ENCODE measurements at regions not wholly inside any gene's neighbourhood (a gene's known extent, or its start where the extent isn't known, plus 50 kb on each side); places are given as distances from the start of the nearest gene placed in this dataset.

DNA sequence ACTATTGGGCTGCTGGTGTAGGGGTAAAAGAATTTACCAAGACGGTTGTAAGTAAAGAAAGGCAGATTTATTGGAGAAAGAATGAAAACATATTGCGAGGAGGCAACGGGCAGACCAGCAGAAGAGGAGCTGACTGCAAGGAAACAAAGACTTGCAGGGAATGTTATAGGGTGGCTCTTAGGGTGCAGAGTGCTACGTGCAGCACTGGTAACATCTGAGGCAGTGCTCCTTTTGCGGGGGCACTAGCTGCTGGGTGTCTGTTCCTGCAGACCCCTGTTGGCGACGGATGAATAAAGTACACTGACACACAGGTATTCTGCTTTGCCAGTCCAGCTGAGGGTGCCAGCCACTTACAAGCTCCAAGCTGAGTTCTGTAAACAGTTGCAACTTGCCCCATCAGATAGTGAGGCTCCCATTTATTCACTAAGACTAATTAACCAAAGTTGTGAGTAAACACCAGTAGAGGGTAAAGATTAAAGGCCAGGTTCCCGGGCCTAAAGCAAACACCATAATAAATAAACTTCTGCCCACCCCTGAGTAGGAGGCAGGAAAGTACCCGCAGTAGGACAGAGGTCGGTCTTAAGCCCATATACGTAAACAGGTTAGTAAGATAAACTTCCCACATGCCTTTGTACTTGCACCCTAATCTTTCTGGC lies 140.2 kb upstream of the KCNK1 start:
- peaks cover 57% of the 10 kb centered on the region for H3K4me1 ChIP-seq (ENCODE audit: control insufficient read depth, insufficient read depth, low read length)
- no peaks in the 10 kb centered on the region for H3K36me3 ChIP-seq (ENCODE audit: control insufficient read depth, insufficient read depth, low read length)
- H3K27ac ChIP-seq (ENCODE audit: low read depth, low read length), result peak overlapping the region; percentile 95; the same call in 1 of the 2 replicates
- no peaks in the 10 kb centered on the region for H3K27me3 ChIP-seq (ENCODE audit: control insufficient read depth, insufficient read depth, low read length)
- H3K9ac ChIP-seq (ENCODE audit: low read length), result peak overlapping the region; percentile 95
- no peak overlapping the region for H3K4me3 ChIP-seq (ENCODE audit: low read depth, low read length)
- peaks cover 12% of the 10 kb centered on the region for H3K9me3 ChIP-seq (ENCODE audit: control insufficient read depth, insufficient read depth, low read depth, low read length)

GRCh38 chr1:233477359-233477758 lies 136.5 kb upstream of the KCNK1 start:
- Histone ChIP-seq H3K9ac (ENCODE audit: low read length) (no peak overlapping the region), H3K9me3 (ENCODE audit: control insufficient read depth, insufficient read depth, low read depth, low read length) (peaks cover 12% of the 10 kb centered on the region), H3K4me3 (ENCODE audit: low read depth, low read length) (no peak overlapping the region), H3K27ac (ENCODE audit: low read depth, low read length) (no peak overlapping the region), H3K36me3 (ENCODE audit: control insufficient read depth, insufficient read depth, low read length) (no peaks in the 10 kb centered on the region), H3K27me3 (ENCODE audit: control insufficient read depth, insufficient read depth, low read length) (no peaks in the 10 kb centered on the region), H3K4me1 (ENCODE audit: control insufficient read depth, insufficient read depth, low read length) (peaks cover 28% of the 10 kb centered on the region)

DNA sequence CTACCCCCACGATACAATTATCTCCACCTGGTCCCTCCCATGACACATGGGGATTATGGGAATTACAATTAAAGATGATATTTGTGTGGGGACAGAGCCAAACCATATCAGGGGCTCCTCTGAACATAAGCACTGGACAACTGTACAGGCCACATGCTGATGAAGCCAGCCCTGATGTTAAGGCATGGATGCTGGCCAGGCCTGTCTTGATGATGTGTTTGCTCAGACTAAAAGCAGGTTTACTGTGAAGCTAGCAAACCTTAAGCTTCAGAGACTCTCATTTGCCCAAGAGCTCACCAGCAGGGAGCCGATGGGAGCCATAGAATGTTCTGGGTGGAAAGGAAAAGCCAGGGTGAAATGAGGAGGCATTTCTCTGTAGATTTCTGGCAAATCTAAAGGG lies 135.3 kb upstream of the KCNK1 start:
- H3K4me1 ChIP-seq (ENCODE audit: control insufficient read depth, insufficient read depth, low read length), result peaks cover 17% of the 10 kb centered on the region
- H3K9me3 ChIP-seq (ENCODE audit: control insufficient read depth, insufficient read depth, low read depth, low read length), result peaks cover 11% of the 10 kb centered on the region
- no peaks in the 10 kb centered on the region for H3K27me3 ChIP-seq (ENCODE audit: control insufficient read depth, insufficient read depth, low read length)
- no peak overlapping the region for H3K27ac ChIP-seq (ENCODE audit: low read depth, low read length)
- H3K36me3 ChIP-seq (ENCODE audit: control insufficient read depth, insufficient read depth, low read length), result no peaks in the 10 kb centered on the region
- no peak overlapping the region for H3K9ac ChIP-seq (ENCODE audit: low read length)
- no peak overlapping the region for H3K4me3 ChIP-seq (ENCODE audit: low read depth, low read length)

GRCh38 chr1:233479110-233479890 lies 134.6 kb upstream of the KCNK1 start:
- no peak overlapping the region for H3K9ac ChIP-seq (ENCODE audit: low read length)

GRCh38 chr1:233480198-233480597 lies 133.7 kb upstream of the KCNK1 start:
- Histone ChIP-seq H3K9me3 (ENCODE audit: control insufficient read depth, insufficient read depth, low read depth, low read length) (peaks cover 15% of the 10 kb centered on the region), H3K27ac (ENCODE audit: low read depth, low read length) (no peak overlapping the region), H3K9ac (ENCODE audit: low read length) (no peak overlapping the region), H3K36me3 (ENCODE audit: control insufficient read depth, insufficient read depth, low read length) (no peaks in the 10 kb centered on the region), H3K4me3 (ENCODE audit: low read depth, low read length) (no peak overlapping the region), H3K27me3 (ENCODE audit: control insufficient read depth, insufficient read depth, low read length) (no peaks in the 10 kb centered on the region), H3K4me1 (ENCODE audit: control insufficient read depth, insufficient read depth, low read length) (peaks cover 1% of the 10 kb centered on the region)

More at GRCh38 chr1:233479110-233479890, 134.6 kb upstream of the KCNK1 start:
- H3K9me3 ChIP-seq (ENCODE audit: control insufficient read depth, insufficient read depth, low read depth, low read length), result peaks cover 13% of the 10 kb centered on the region; the same call in 1 of the 2 replicates
- no peak overlapping the region for H3K4me3 ChIP-seq (ENCODE audit: low read depth, low read length)
- no peaks in the 10 kb centered on the region for H3K36me3 ChIP-seq (ENCODE audit: control insufficient read depth, insufficient read depth, low read length)
- H3K4me1 ChIP-seq (ENCODE audit: control insufficient read depth, insufficient read depth, low read length), result peaks cover 10% of the 10 kb centered on the region
- no peak overlapping the region for H3K27ac ChIP-seq (ENCODE audit: low read depth, low read length)
- no peaks in the 10 kb centered on the region for H3K27me3 ChIP-seq (ENCODE audit: control insufficient read depth, insufficient read depth, low read length)

GRCh38 chr1:233482388-233482787 lies 131.5 kb upstream of the KCNK1 start:
- H3K9ac ChIP-seq (ENCODE audit: low read length), result no peak overlapping the region
- peaks cover 12% of the 10 kb centered on the region for H3K9me3 ChIP-seq (ENCODE audit: control insufficient read depth, insufficient read depth, low read depth, low read length)
- H3K4me1 ChIP-seq (ENCODE audit: control insufficient read depth, insufficient read depth, low read length), result no peaks in the 10 kb centered on the region
- no peaks in the 10 kb centered on the region for H3K36me3 ChIP-seq (ENCODE audit: control insufficient read depth, insufficient read depth, low read length)
- H3K27me3 ChIP-seq (ENCODE audit: control insufficient read depth, insufficient read depth, low read length), result no peaks in the 10 kb centered on the region
- H3K27ac ChIP-seq (ENCODE audit: low read depth, low read length), result no peak overlapping the region
- no peak overlapping the region for H3K4me3 ChIP-seq (ENCODE audit: low read depth, low read length)

DNA sequence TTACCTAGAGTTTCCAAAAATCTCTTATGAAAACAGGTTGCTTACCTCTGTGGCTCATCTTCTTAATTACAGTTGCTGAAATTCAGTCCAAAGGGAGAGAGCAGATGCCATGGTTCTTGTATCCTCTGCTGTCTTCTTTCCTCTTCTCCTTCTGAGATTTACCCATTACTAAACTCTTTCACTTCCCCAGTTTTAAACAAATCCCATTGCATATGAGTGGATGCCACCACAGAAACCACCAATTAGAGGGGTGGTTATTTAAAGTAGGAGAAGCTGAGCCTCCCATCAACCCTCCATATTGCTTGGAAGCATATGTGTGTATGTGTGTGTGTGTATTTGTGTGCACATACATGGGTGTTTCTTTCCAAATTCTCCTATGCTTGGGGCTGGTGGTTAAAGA lies 128.5 kb upstream of the KCNK1 start:
- no peaks in the 10 kb centered on the region for H3K27me3 ChIP-seq (ENCODE audit: control insufficient read depth, insufficient read depth, low read length)
- no peak overlapping the region for H3K9ac ChIP-seq (ENCODE audit: low read length)
- no peaks in the 10 kb centered on the region for H3K4me1 ChIP-seq (ENCODE audit: control insufficient read depth, insufficient read depth, low read length)
- H3K9me3 ChIP-seq (ENCODE audit: control insufficient read depth, insufficient read depth, low read depth, low read length), result peaks cover 37% of the 10 kb centered on the region
- H3K27ac ChIP-seq (ENCODE audit: low read depth, low read length), result no peak overlapping the region
- no peak overlapping the region for H3K4me3 ChIP-seq (ENCODE audit: low read depth, low read length)
- no peaks in the 10 kb centered on the region for H3K36me3 ChIP-seq (ENCODE audit: control insufficient read depth, insufficient read depth, low read length)

- Histone ChIP-seq H3K9me3 (ENCODE audit: control insufficient read depth, insufficient read depth, low read depth, low read length) (peaks cover 39% of the 10 kb centered on the region), H3K36me3 (ENCODE audit: control insufficient read depth, insufficient read depth, low read length) (no peaks in the 10 kb centered on the region), H3K4me1 (ENCODE audit: control insufficient read depth, insufficient read depth, low read length) (no peaks in the 10 kb centered on the region), H3K4me3 (ENCODE audit: low read depth, low read length) (no peak overlapping the region), H3K9ac (ENCODE audit: low read length) (no peak overlapping the region), H3K27me3 (ENCODE audit: control insufficient read depth, insufficient read depth, low read length) (no peaks in the 10 kb centered on the region), H3K27ac (ENCODE audit: low read depth, low read length) (no peak overlapping the region)
These were observed 128.0 kb upstream of the KCNK1 start for GRCh38 chr1:233485809-233486398.

GRCh38 chr1:233487408-233487807 lies 126.5 kb upstream of the KCNK1 start:
- Histone ChIP-seq H3K36me3 (ENCODE audit: control insufficient read depth, insufficient read depth, low read length) (no peaks in the 10 kb centered on the region), H3K9me3 (ENCODE audit: control insufficient read depth, insufficient read depth, low read depth, low read length) (peaks cover 39% of the 10 kb centered on the region), H3K9ac (ENCODE audit: low read length) (no peak overlapping the region), H3K27me3 (ENCODE audit: control insufficient read depth, insufficient read depth, low read length) (no peaks in the 10 kb centered on the region), H3K4me3 (ENCODE audit: low read depth, low read length) (no peak overlapping the region), H3K27ac (ENCODE audit: low read depth, low read length) (no peak overlapping the region), H3K4me1 (ENCODE audit: control insufficient read depth, insufficient read depth, low read length) (peaks cover 6% of the 10 kb centered on the region; the same call in 1 of the 2 replicates)

DNA sequence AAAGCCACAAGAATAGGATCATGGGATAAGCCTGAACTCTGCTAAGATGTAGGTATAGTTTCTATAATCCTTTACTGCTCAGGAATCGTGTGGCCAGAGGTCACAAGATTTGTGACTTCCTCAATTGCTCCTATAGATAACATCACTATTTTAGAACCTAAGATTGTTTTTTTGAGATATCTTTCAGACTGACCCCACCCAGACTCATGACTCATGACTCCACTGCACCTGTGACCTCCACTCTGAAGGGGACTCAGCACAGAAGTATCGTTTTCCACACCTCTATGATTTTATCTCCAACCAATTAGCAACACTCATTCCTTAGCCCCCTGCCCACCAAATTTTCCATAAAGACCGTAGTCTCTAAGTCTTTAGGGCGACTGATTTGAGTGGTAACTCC lies 124.5 kb upstream of the KCNK1 start:
- Histone ChIP-seq H3K4me3 (ENCODE audit: low read depth, low read length) (no peak overlapping the region), H3K4me1 (ENCODE audit: control insufficient read depth, insufficient read depth, low read length) (peaks cover 8% of the 10 kb centered on the region; the same call in 1 of the 2 replicates), H3K9me3 (ENCODE audit: control insufficient read depth, insufficient read depth, low read depth, low read length) (peaks cover 29% of the 10 kb centered on the region), H3K27ac (ENCODE audit: low read depth, low read length) (no peak overlapping the region), H3K9ac (ENCODE audit: low read length) (no peak overlapping the region), H3K27me3 (ENCODE audit: control insufficient read depth, insufficient read depth, low read length) (no peaks in the 10 kb centered on the region), H3K36me3 (ENCODE audit: control insufficient read depth, insufficient read depth, low read length) (no peaks in the 10 kb centered on the region)

- no peaks in the 10 kb centered on the region for H3K27me3 ChIP-seq (ENCODE audit: control insufficient read depth, insufficient read depth, low read length)
- no peak overlapping the region for H3K9ac ChIP-seq (ENCODE audit: low read length)
- no peak overlapping the region for H3K4me3 ChIP-seq (ENCODE audit: low read depth, low read length)
These were observed 123.4 kb upstream of the KCNK1 start for GRCh38 chr1:233490488-233490887.

More at GRCh38 chr1:233490488-233490887, 123.4 kb upstream of the KCNK1 start:
- Histone ChIP-seq H3K4me1 (ENCODE audit: control insufficient read depth, insufficient read depth, low read length) (peaks cover 8% of the 10 kb centered on the region; the same call in 1 of the 2 replicates), H3K9me3 (ENCODE audit: control insufficient read depth, insufficient read depth, low read depth, low read length) (peaks cover 29% of the 10 kb centered on the region), H3K27ac (ENCODE audit: low read depth, low read length) (no peak overlapping the region), H3K36me3 (ENCODE audit: control insufficient read depth, insufficient read depth, low read length) (no peaks in the 10 kb centered on the region)
